Activated CD4-positive, alpha-beta T cell treated with anti-CD3 and anti-CD28 coated beads, Interleukin-2, amount 10 ng/mL, durations not matched to agents 7 days and 5 days (primary cell): ENCODE measurements at regions not wholly inside any gene's neighbourhood (a gene's known extent, or its start where the extent isn't known, plus 50 kb on each side); places are given as distances from the start of the nearest gene placed in this dataset.

Source experiments
- CTCF ChIA-PET: fragments of 350-600 bp; sonication (Branson Sonifier 250); formaldehyde crosslinking; loops from one replicate; lab custom pipeline; 2021; ENCODE audit warnings: antibody characterized with exemption; lab: Charles Lee
- POLR2A ChIA-PET: fragments of 350-600 bp; sonication (Branson Sonifier 250); formaldehyde crosslinking; loops from one replicate; lab custom pipeline; 2021; ENCODE audit warnings: antibody characterized with exemption; lab: Charles Lee
- DNase-seq: peaks from one replicate; pipeline ENCODE4 v3.0.0-alpha.2; 2020
- H3K27ac Mint-ChIP-seq: one replicate; pipeline ENCODE4 v1.8.0; 2021; ENCODE audit warnings: mild to moderate bottlenecking, moderate library complexity, mixed read lengths
- H3K27me3 Mint-ChIP-seq: one replicate; pipeline ENCODE4 v1.8.0; 2021; ENCODE audit warnings: mixed read lengths
- H3K36me3 Mint-ChIP-seq: one replicate; pipeline ENCODE4 v1.8.0; 2021; ENCODE audit warnings: low read depth, mixed read lengths
- H3K4me1 Mint-ChIP-seq: one replicate; pipeline ENCODE4 v1.8.0; 2021; ENCODE audit warnings: mixed read lengths
- H3K4me3 Mint-ChIP-seq: one replicate; pipeline ENCODE4 v1.8.0; 2021; ENCODE audit warnings: mild to moderate bottlenecking, moderate library complexity, mixed read lengths
- H3K9me3 Mint-ChIP-seq: one replicate; pipeline ENCODE4 v1.8.0; 2021; ENCODE audit warnings: mixed read lengths

- H3K36me3 Mint-ChIP-seq: no peaks in the 10 kb centered on the region
- no peak overlapping the region for H3K27ac Mint-ChIP-seq
- peaks cover 3% of the 10 kb centered on the region for H3K27me3 Mint-ChIP-seq
- H3K4me3 Mint-ChIP-seq: no peak overlapping the region
- ChIA-PET POLR2A (no interaction called here), CTCF (no interaction called here)
- no peak for DNase-seq
- no peaks in the 10 kb centered on the region for H3K4me1 Mint-ChIP-seq
- no peaks in the 10 kb centered on the region for H3K9me3 Mint-ChIP-seq
Measured at GRCh38 chr2:58638256-58638805, 397.2 kb upstream of the FANCL start.

DNA sequence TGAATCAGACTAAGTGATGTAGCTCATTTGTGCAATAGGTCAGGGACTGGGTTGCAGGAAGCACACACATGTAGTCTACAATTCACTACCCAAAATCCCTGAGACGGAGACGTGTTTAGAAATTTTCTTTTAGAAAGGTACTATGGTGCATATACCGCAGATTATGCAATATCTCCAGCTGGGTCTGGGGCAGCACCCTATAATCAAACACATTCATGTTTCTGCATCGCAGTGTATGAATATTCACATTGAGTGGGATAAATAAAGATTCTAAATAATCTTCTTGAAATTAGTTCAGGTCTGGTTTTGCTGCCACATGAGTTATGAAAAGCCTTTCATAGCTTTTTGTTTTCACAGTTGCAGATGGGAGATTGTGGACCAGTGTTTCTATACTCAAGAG, 395.7 kb upstream of the FANCL start:
- POLR2A ChIA-PET: no interaction called here
- H3K9me3 Mint-ChIP-seq: no peaks in the 10 kb centered on the region

GRCh38 chr2:58635801-58636375, 394.8 kb upstream of the FANCL start:
- no peaks in the 10 kb centered on the region for H3K36me3 Mint-ChIP-seq

More for the DNA sequence above, 395.7 kb upstream of the FANCL start:
- CTCF ChIA-PET: no interaction called here
- Mint-ChIP-seq H3K36me3 (no peaks in the 10 kb centered on the region), H3K27ac (no peak overlapping the region), H3K4me3 (no peak overlapping the region), H3K4me1 (no peaks in the 10 kb centered on the region), H3K27me3 (peaks cover 4% of the 10 kb centered on the region)
- DNase-seq: no peak

DNA sequence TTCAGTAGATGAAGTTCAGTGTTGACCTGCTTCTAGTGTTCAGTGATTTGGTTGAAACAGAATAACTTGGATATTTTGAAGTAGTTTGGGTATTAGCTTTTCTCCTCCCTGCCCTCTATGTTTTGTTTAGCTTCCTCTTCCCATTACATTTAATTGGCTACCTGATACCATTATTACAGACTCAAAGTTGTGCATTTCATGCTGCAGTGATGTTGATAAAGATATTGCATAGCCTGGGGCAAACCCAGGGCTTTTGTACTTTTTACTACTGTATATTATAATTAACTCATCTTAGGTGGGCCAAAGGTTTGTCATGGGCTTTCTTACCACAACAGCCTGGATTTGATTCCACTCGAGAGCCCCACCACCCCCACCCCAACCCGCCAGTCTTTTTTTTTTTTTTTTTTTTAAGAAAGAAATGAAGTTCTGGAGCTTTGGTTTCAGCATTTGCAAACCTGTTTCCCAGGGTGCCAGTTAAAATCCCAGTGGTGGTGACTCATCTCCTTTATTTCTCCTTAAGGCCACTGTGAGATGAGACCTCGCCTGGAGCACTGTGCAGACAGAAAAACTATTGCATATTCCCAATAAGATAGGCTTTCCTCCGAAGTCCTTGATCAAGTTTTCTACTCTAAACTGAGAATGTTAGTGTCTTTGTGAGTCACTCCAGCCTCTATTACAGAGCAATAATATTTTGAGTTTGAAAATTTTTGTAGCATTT, 393.7 kb upstream of the FANCL start:
- Mint-ChIP-seq H3K9me3 (no peaks in the 10 kb centered on the region), H3K27me3 (peaks cover 4% of the 10 kb centered on the region), H3K36me3 (no peaks in the 10 kb centered on the region), H3K4me1 (no peaks in the 10 kb centered on the region), H3K27ac (no peak overlapping the region), H3K4me3 (no peak overlapping the region)
- ChIA-PET CTCF (no interaction called here), POLR2A (no interaction called here)
- DNase-seq: no peak

More at GRCh38 chr2:58635801-58636375, 394.8 kb upstream of the FANCL start:
- ChIA-PET CTCF (no interaction called here), POLR2A (no interaction called here)
- Mint-ChIP-seq H3K27me3 (peaks cover 4% of the 10 kb centered on the region), H3K4me1 (no peaks in the 10 kb centered on the region), H3K4me3 (no peak overlapping the region), H3K27ac (no peak overlapping the region), H3K9me3 (no peaks in the 10 kb centered on the region)
- DNase-seq: no peak

GRCh38 chr2:58633613-58634365, 392.7 kb upstream of the FANCL start:
- Mint-ChIP-seq H3K4me3 (no peak overlapping the region), H3K9me3 (no peaks in the 10 kb centered on the region), H3K36me3 (no peaks in the 10 kb centered on the region), H3K27ac (no peak overlapping the region), H3K4me1 (no peaks in the 10 kb centered on the region), H3K27me3 (peaks cover 4% of the 10 kb centered on the region)
- ChIA-PET CTCF (no interaction called here), POLR2A (no interaction called here)
- no peak for DNase-seq

DNA sequence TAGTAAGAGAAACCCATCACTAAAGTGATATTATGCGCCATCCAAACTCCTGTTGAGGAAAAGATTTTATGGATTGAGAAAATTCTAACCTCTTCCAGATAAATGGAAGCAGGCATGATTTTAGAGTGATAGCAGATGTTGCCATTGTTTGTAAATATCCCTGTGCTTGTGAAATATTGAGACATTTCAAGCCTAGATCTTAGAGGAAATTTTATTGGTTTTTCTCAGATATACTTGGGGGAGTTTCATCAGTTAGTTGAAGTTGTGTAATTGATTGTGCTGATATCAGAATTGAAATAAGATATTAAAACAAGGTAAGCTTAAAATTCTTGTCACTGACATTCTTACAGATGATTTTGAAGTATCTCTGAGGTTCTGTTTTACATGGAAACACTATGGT, 390.9 kb upstream of the FANCL start:
- Mint-ChIP-seq H3K36me3 (no peaks in the 10 kb centered on the region), H3K27me3 (peaks cover 4% of the 10 kb centered on the region), H3K4me1 (no peaks in the 10 kb centered on the region), H3K9me3 (no peaks in the 10 kb centered on the region), H3K27ac (no peak overlapping the region), H3K4me3 (no peak overlapping the region)
- no peak for DNase-seq
- CTCF ChIA-PET: no interaction called here
- POLR2A ChIA-PET: no interaction called here

DNA sequence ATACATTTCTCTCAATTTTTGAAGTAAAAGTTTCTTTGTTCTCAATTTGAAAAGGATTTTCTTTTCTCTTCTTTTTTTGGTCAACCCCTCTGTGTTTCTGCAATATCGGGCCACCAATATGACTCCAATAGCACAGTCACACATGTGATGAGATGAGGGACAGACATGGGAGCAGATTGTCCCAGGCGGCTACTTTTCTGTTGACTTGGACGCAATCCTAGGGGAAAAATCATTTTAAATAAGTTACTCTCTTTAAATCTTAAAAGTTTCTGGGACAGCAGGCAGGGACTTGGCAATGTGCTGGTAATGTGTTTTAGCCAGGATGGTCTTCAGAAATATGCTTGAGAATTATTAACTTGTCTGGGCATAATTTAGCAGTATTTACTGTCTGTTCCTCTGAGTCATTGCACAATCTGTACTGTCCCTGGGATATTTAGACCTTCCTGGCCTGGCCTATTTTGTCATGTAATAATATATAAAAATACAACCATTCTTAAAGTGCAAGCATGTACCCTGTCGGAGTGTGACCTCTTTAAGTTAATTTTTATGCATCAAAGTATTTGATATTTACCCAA, 388.5 kb upstream of the FANCL start:
- POLR2A ChIA-PET: no interaction called here
- DNase-seq: no peak
- Mint-ChIP-seq H3K27ac (no peak overlapping the region), H3K4me3 (no peak overlapping the region), H3K4me1 (no peaks in the 10 kb centered on the region), H3K36me3 (no peaks in the 10 kb centered on the region), H3K9me3 (no peaks in the 10 kb centered on the region), H3K27me3 (peaks cover 4% of the 10 kb centered on the region)
- CTCF ChIA-PET: no interaction called here

- Mint-ChIP-seq H3K9me3 (no peaks in the 10 kb centered on the region), H3K36me3 (no peaks in the 10 kb centered on the region), H3K27me3 (no peaks in the 10 kb centered on the region), H3K4me1 (no peaks in the 10 kb centered on the region), H3K4me3 (no peak overlapping the region), H3K27ac (no peak overlapping the region)
- ChIA-PET POLR2A (no interaction called here), CTCF (interaction anchor here (0.6 kb wide), 1 partner anchor 849 kb away, joined by 4 read pairs; no protein-coding TSS in a partner anchor)
- DNase-seq: no peak
Measured at GRCh38 chr2:58620896-58621295, 379.8 kb upstream of the FANCL start.

- Mint-ChIP-seq H3K4me3 (no peak overlapping the region), H3K27me3 (no peaks in the 10 kb centered on the region), H3K4me1 (no peaks in the 10 kb centered on the region), H3K27ac (no peak overlapping the region), H3K36me3 (no peaks in the 10 kb centered on the region), H3K9me3 (no peaks in the 10 kb centered on the region)
- CTCF ChIA-PET: no interaction called here
- POLR2A ChIA-PET: no interaction called here
- no peak for DNase-seq
Measured at GRCh38 chr2:58620093-58620492, 379.0 kb upstream of the FANCL start.

- Mint-ChIP-seq H3K9me3 (no peaks in the 10 kb centered on the region), H3K4me3 (no peak overlapping the region), H3K27ac (no peak overlapping the region), H3K27me3 (peaks cover 1% of the 10 kb centered on the region), H3K36me3 (no peaks in the 10 kb centered on the region), H3K4me1 (no peaks in the 10 kb centered on the region)
- CTCF ChIA-PET: no interaction called here
- no peak for DNase-seq
- POLR2A ChIA-PET: no interaction called here
Measured at GRCh38 chr2:58616961-58617360, 375.8 kb upstream of the FANCL start.

GRCh38 chr2:58614219-58614618, 373.1 kb upstream of the FANCL start:
- Mint-ChIP-seq H3K4me3 (no peak overlapping the region), H3K27ac (no peak overlapping the region), H3K9me3 (no peaks in the 10 kb centered on the region), H3K4me1 (no peaks in the 10 kb centered on the region), H3K27me3 (peaks cover 3% of the 10 kb centered on the region), H3K36me3 (no peaks in the 10 kb centered on the region)
- POLR2A ChIA-PET: no interaction called here
- CTCF ChIA-PET: no interaction called here
- no peak for DNase-seq

DNA sequence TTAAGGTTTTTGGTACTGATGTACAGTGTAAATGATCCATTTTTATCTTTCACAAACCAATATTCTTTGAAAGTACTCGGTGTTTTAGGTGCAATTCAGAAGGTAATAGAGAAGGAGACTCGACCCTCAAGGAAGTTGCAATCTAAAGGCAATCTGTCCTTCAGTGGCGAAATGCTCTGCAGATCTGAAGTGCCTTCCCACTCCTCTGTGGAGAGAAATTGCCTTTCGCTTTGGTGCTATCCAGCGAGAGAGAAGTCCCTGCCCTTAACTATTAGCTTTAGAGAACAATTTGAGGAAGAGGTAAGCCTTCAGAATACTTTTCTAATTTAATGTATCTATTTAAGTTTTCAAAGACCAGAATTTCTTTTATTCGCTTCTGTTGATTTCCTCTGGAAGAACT, 371.8 kb upstream of the FANCL start:
- Mint-ChIP-seq H3K4me1 (no peaks in the 10 kb centered on the region), H3K9me3 (no peaks in the 10 kb centered on the region), H3K36me3 (no peaks in the 10 kb centered on the region), H3K4me3 (no peak overlapping the region), H3K27ac (no peak overlapping the region), H3K27me3 (peaks cover 6% of the 10 kb centered on the region)
- DNase-seq: no peak
- ChIA-PET POLR2A (no interaction called here), CTCF (no interaction called here)

DNA sequence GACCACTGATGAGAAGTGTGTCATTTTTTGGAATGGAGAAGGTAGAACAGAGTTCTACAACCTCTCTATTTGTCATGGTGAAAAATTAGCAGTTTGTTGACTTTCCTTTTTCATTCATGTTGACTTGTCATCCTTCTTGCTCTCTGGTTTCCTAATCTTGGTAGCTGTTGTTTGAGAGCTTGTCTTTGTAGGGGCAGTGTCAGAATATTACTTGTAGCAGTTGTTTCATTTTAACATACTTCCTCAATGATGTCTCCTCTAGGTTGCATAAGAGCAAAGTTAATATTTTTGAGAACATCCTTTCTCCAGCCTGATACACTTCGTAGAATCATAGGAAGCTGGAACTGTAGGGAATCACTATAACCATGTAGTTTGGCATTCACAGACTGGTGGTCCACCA, 368.2 kb upstream of the FANCL start:
- Mint-ChIP-seq H3K4me3 (no peak overlapping the region), H3K9me3 (no peaks in the 10 kb centered on the region), H3K27me3 (peaks cover 6% of the 10 kb centered on the region), H3K36me3 (no peaks in the 10 kb centered on the region), H3K4me1 (no peaks in the 10 kb centered on the region), H3K27ac (no peak overlapping the region)
- ChIA-PET CTCF (no interaction called here), POLR2A (no interaction called here)
- DNase-seq: no peak
